ENCODE measurements at regions not wholly inside any gene's neighbourhood (a gene's known extent, or its start where the extent isn't known, plus 50 kb on each side); places are given as distances from the start of the nearest gene placed in this dataset.

DNA sequence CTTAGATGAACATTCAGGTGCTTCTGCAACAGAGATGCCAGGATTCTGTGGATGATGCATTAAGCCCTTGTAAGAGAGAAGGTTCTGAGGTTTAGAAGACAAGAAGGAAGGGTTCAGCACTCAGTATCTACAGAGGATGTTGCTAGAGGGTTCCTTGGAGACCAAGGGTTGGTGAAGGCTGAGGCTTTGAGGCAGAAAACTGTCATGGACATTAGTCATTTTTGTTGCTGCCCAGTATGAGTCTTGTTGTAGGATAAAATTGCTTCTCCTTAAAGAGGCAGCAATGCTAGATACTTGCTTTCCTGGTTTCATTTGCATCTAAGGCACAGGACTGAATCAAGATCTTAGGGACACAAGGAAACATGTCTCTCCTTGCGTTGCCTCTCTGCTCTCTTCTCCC, 319.4 kb upstream of the NFIA start:
- H3K4me2 ChIP-seq (ENCODE audit: low read length): no peak overlapping the region
- no peak for TF ChIP-seq TAF1 (IDR thresholded peaks at IDR 0.05; ENCODE audit: low read depth)
- TF ChIP-seq, protein P1, sequence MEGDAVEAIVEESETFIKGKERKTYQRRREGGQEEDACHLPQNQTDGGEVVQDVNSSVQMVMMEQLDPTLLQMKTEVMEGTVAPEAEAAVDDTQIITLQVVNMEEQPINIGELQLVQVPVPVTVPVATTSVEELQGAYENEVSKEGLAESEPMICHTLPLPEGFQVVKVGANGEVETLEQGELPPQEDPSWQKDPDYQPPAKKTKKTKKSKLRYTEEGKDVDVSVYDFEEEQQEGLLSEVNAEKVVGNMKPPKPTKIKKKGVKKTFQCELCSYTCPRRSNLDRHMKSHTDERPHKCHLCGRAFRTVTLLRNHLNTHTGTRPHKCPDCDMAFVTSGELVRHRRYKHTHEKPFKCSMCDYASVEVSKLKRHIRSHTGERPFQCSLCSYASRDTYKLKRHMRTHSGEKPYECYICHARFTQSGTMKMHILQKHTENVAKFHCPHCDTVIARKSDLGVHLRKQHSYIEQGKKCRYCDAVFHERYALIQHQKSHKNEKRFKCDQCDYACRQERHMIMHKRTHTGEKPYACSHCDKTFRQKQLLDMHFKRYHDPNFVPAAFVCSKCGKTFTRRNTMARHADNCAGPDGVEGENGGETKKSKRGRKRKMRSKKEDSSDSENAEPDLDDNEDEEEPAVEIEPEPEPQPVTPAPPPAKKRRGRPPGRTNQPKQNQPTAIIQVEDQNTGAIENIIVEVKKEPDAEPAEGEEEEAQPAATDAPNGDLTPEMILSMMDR (IDR thresholded peaks at IDR 0.05; ENCODE audit: poor library complexity, severe bottlenecking): no peak
- no peaks in the 10 kb centered on the region for H3K9me2 ChIP-seq (ENCODE audit: insufficient read depth, low read length)
- H3K9me3 ChIP-seq (ENCODE audit: low read length): no peaks in the 10 kb centered on the region
- H3F3A ChIP-seq (ENCODE audit: insufficient read depth, low read length, poor library complexity, severe bottlenecking): no peaks in the 10 kb centered on the region
- H3K27ac ChIP-seq (ENCODE audit: low read length): no peak overlapping the region
- no peak overlapping the region for H3K4me3 ChIP-seq (ENCODE audit: low read length)
- no peak overlapping the region for H2AFZ ChIP-seq (ENCODE audit: low read depth, low read length)
- H3K79me2 ChIP-seq (replicated peaks; ENCODE audit: insufficient read depth, low read length): no peaks in the 10 kb centered on the region
- H3K36me3 ChIP-seq (ENCODE audit: insufficient read depth, low read length): no peaks in the 10 kb centered on the region
- no peak overlapping the region for H3K9ac ChIP-seq (ENCODE audit: low read length)
- H3K27me3 ChIP-seq (ENCODE audit: insufficient read depth, low read depth, low read length): no peaks in the 10 kb centered on the region
- no peaks in the 10 kb centered on the region for H4K20me1 ChIP-seq (ENCODE audit: insufficient read depth)

DNA sequence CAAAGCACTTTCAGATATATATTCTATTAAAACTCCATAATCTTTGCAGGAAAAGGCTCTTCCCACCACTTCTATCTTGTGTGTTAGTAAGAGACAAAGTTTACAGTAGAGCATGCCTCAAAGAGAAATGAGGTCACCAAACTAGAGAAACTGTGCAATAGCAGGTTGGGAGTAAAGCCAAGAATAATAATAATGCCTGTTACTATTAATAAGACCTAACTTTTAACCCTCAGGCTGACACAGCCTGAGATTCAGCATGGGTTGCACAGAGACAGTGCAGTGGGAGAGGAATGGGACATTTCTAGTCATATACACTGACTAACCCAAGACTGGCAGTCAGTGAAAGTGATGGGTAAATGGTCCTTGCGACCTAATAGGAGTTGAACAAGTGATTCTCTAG, 320.2 kb upstream of the NFIA start:
- TF ChIP-seq, protein P2, sequence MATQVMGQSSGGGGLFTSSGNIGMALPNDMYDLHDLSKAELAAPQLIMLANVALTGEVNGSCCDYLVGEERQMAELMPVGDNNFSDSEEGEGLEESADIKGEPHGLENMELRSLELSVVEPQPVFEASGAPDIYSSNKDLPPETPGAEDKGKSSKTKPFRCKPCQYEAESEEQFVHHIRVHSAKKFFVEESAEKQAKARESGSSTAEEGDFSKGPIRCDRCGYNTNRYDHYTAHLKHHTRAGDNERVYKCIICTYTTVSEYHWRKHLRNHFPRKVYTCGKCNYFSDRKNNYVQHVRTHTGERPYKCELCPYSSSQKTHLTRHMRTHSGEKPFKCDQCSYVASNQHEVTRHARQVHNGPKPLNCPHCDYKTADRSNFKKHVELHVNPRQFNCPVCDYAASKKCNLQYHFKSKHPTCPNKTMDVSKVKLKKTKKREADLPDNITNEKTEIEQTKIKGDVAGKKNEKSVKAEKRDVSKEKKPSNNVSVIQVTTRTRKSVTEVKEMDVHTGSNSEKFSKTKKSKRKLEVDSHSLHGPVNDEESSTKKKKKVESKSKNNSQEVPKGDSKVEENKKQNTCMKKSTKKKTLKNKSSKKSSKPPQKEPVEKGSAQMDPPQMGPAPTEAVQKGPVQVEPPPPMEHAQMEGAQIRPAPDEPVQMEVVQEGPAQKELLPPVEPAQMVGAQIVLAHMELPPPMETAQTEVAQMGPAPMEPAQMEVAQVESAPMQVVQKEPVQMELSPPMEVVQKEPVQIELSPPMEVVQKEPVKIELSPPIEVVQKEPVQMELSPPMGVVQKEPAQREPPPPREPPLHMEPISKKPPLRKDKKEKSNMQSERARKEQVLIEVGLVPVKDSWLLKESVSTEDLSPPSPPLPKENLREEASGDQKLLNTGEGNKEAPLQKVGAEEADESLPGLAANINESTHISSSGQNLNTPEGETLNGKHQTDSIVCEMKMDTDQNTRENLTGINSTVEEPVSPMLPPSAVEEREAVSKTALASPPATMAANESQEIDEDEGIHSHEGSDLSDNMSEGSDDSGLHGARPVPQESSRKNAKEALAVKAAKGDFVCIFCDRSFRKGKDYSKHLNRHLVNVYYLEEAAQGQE (IDR thresholded peaks at IDR 0.05; ENCODE audit: borderline replicate concordance): no peak
- no peak for TF ChIP-seq MXI1 (conservative IDR thresholded peaks at IDR 0.05; ENCODE audit: poor library complexity, severe bottlenecking)
- TF ChIP-seq SMC3 (conservative IDR thresholded peaks at IDR 0.05; ENCODE audit: poor library complexity): no peak
- no peak for TF ChIP-seq TAF1 (IDR thresholded peaks at IDR 0.05; ENCODE audit: low read depth)
- TF ChIP-seq RAD21 (conservative IDR thresholded peaks at IDR 0.05): no peak
- no peak for TF ChIP-seq EZH2 (IDR thresholded peaks at IDR 0.05; ENCODE audit: borderline replicate concordance, insufficient read depth, low read length, poor library complexity, severe bottlenecking)
- TF ChIP-seq, protein P1 (IDR thresholded peaks at IDR 0.05; ENCODE audit: poor library complexity, severe bottlenecking): no peak
- no peak for TF ChIP-seq EP300 (conservative IDR thresholded peaks at IDR 0.05; ENCODE audit: poor library complexity, severe bottlenecking)
- no peak for TF ChIP-seq POLR2AphosphoS5 (IDR thresholded peaks at IDR 0.05)
- no peaks in the 10 kb centered on the region for H4K20me1 ChIP-seq (ENCODE audit: insufficient read depth)
- H3K4me2 ChIP-seq (ENCODE audit: low read length): no peak overlapping the region
- no peaks in the 10 kb centered on the region for H3K79me2 ChIP-seq (replicated peaks; ENCODE audit: insufficient read depth, low read length)
- no peak overlapping the region for H3K27ac ChIP-seq (ENCODE audit: low read length)
- no peak overlapping the region for H3K4me3 ChIP-seq (ENCODE audit: low read length)
- no peaks in the 10 kb centered on the region for H3K36me3 ChIP-seq (ENCODE audit: insufficient read depth, low read length)
- H3K9me3 ChIP-seq (ENCODE audit: low read length): no peaks in the 10 kb centered on the region
- no peak overlapping the region for H2AFZ ChIP-seq (ENCODE audit: low read depth, low read length)
- H3F3A ChIP-seq (ENCODE audit: insufficient read depth, low read length, poor library complexity, severe bottlenecking): no peaks in the 10 kb centered on the region
- H3K9me2 ChIP-seq (ENCODE audit: insufficient read depth, low read length): no peaks in the 10 kb centered on the region
- no peak overlapping the region for H3K9ac ChIP-seq (ENCODE audit: low read length)
- no peaks in the 10 kb centered on the region for H3K27me3 ChIP-seq (ENCODE audit: insufficient read depth, low read depth, low read length)
